ENCODE measurements at regions not wholly inside any gene's neighbourhood (a gene's known extent, or its start where the extent isn't known, plus 50 kb on each side); places are given as distances from the start of the nearest gene placed in this dataset.

DNA sequence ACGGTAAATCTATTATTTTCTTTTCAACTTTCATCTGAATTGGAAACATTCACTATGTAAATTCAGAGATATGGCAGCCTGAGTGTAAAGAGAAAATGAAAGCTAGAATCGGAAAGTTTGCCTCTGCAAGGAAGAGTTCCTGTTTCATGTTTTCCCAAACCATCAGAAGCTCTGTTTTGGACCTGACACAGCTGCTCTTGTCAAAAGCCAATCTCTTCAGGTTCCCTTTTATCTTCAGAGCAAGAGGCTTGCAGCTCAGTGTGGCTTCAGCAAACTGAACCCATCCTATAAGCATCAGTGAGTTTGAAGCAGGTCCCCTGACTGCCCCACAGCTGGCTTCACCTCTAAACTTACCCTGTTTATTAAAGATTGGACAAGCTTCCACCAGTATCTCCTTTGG lies 1099.7 kb downstream of the DTWD2 start:
- TF ChIP-seq, protein P1, sequence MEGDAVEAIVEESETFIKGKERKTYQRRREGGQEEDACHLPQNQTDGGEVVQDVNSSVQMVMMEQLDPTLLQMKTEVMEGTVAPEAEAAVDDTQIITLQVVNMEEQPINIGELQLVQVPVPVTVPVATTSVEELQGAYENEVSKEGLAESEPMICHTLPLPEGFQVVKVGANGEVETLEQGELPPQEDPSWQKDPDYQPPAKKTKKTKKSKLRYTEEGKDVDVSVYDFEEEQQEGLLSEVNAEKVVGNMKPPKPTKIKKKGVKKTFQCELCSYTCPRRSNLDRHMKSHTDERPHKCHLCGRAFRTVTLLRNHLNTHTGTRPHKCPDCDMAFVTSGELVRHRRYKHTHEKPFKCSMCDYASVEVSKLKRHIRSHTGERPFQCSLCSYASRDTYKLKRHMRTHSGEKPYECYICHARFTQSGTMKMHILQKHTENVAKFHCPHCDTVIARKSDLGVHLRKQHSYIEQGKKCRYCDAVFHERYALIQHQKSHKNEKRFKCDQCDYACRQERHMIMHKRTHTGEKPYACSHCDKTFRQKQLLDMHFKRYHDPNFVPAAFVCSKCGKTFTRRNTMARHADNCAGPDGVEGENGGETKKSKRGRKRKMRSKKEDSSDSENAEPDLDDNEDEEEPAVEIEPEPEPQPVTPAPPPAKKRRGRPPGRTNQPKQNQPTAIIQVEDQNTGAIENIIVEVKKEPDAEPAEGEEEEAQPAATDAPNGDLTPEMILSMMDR (IDR thresholded peaks at IDR 0.05 in 8 of 11, conservative IDR thresholded peaks at IDR 0.05 in 3 of 11), result no peak
- no peak for TF ChIP-seq POLR2AphosphoS5 (IDR thresholded peaks at IDR 0.05)

Data from spleen (tissue), 7 donors.